CD8-positive, alpha-beta memory T cell (primary cell): ENCODE measurements at regions not wholly inside any gene's neighbourhood (a gene's known extent, or its start where the extent isn't known, plus 50 kb on each side); places are given as distances from the start of the nearest gene placed in this dataset.
"Not testable (repeated sequence)": the region's sequence is repeated elsewhere in the genome, so short reads cannot be mapped to it uniquely, and the experiment has no call there.

Experiments
- CTCF ChIA-PET: fragments of 350-600 bp; sonication (Branson Sonifier 250); formaldehyde crosslinking; loops from one replicate; lab custom pipeline; 2021; ENCODE audit warnings: antibody characterized with exemption; lab: Charles Lee
- POLR2A ChIA-PET: fragments of 350-600 bp; sonication (Branson Sonifier 250); formaldehyde crosslinking; loops from one replicate; lab custom pipeline; 2021; ENCODE audit warnings: antibody characterized with exemption; lab: Charles Lee
- DNase-seq, 5 donors: peaks; one replicate each; pipeline versions ENCODE4 v3.0.0 to v3.0.0-alpha.2; 2020 to 2022; ENCODE audit warnings: mixed read lengths in 1 of 5
- H3K27ac ChIP-seq: one replicate; pipeline ENCODE4 v1.7.0; 2013; ENCODE audit warnings: low read depth, mild to moderate bottlenecking, low read length, moderate library complexity
- H3K27me3 ChIP-seq: 2 replicates; pipeline ENCODE4 v1.7.0; 2013; ENCODE audit warnings: low read length, mild to moderate bottlenecking; ENCODE audit not compliant: insufficient read depth, poor library complexity, severe bottlenecking
- H3K36me3 ChIP-seq: 2 replicates; pipeline ENCODE4 v1.7.0; 2013; ENCODE audit warnings: mild to moderate bottlenecking, low read length, moderate library complexity; ENCODE audit not compliant: insufficient read depth
- H3K4me1 ChIP-seq: 2 replicates; pipeline ENCODE4 v1.7.0; 2013; ENCODE audit warnings: mild to moderate bottlenecking, low read length, moderate library complexity; ENCODE audit not compliant: insufficient read depth
- H3K4me3 ChIP-seq: 2 replicates; pipeline ENCODE4 v1.7.0; 2013; ENCODE audit warnings: mild to moderate bottlenecking, low read length
- H3K9me3 ChIP-seq: 2 replicates; pipeline ENCODE4 v1.7.0; 2013; ENCODE audit warnings: mild to moderate bottlenecking, low read length
- H3K27ac Mint-ChIP-seq, 8 donors: one replicate each; pipeline ENCODE4 v1.8.0; 2020 to 2021; ENCODE audit warnings: mixed read lengths in 8 of 8, mild to moderate bottlenecking in 6 of 8, inconsistent platforms in 3 of 8, moderate library complexity in 3 of 8
- H3K27me3 Mint-ChIP-seq, 2 donors: one replicate each; pipeline ENCODE4 v1.8.0; 2020 to 2021; ENCODE audit warnings: mixed read lengths in 2 of 2, mild to moderate bottlenecking in 1 of 2, moderate library complexity in 1 of 2
- H3K36me3 Mint-ChIP-seq, 3 donors: one replicate each; pipeline ENCODE4 v1.8.0; 2020 to 2021; ENCODE audit warnings: mixed read lengths in 3 of 3, inconsistent platforms in 1 of 3, mild to moderate bottlenecking in 1 of 3
- H3K4me1 Mint-ChIP-seq, 3 donors: one replicate each; pipeline ENCODE4 v1.8.0; 2020 to 2021; ENCODE audit warnings: mixed read lengths in 3 of 3, inconsistent platforms in 1 of 3, mild to moderate bottlenecking in 1 of 3
- H3K4me3 Mint-ChIP-seq, 7 donors: one replicate each; pipeline ENCODE4 v1.8.0; 2020 to 2021; ENCODE audit warnings: mixed read lengths in 7 of 7, mild to moderate bottlenecking in 6 of 7, moderate library complexity in 4 of 7, inconsistent platforms in 2 of 7
- H3K9me3 Mint-ChIP-seq, 5 donors: one replicate each; pipeline ENCODE4 v1.8.0; 2020 to 2022; ENCODE audit warnings: mixed read lengths in 5 of 5, mild to moderate bottlenecking in 3 of 5, moderate library complexity in 2 of 5, inconsistent platforms in 1 of 5

- no peaks in the 10 kb centered on the region for H3K9me3 Mint-ChIP-seq
- H3K27me3 ChIP-seq: no peaks in the 10 kb centered on the region
- peak overlapping the region in 6 of 8 donors; percentile 36 to 68 (median 50) for H3K27ac Mint-ChIP-seq
- ChIA-PET CTCF (no interaction called here), POLR2A (no interaction called here)
- no peak overlapping the region for H3K4me3 Mint-ChIP-seq
- H3K9me3 ChIP-seq: no peaks in the 10 kb centered on the region
- H3K36me3 ChIP-seq: no peaks in the 10 kb centered on the region
- H3K4me1 Mint-ChIP-seq: peaks cover 12 to 21% (median 18%) of the 10 kb centered on the region in 3 donors
- peaks cover 0 to 53% (median 9%) of the 10 kb centered on the region in 3 donors for H3K36me3 Mint-ChIP-seq
- no peak overlapping the region for H3K4me3 ChIP-seq
- DNase-seq: no peak
- peaks cover 28% of the 10 kb centered on the region for H3K4me1 ChIP-seq
- no peak overlapping the region for H3K27ac ChIP-seq
- no peaks in the 10 kb centered on the region for H3K27me3 Mint-ChIP-seq
Observed at GRCh38 chr16:29156511-29156910, 171.7 kb downstream of the LAT start.

DNA sequence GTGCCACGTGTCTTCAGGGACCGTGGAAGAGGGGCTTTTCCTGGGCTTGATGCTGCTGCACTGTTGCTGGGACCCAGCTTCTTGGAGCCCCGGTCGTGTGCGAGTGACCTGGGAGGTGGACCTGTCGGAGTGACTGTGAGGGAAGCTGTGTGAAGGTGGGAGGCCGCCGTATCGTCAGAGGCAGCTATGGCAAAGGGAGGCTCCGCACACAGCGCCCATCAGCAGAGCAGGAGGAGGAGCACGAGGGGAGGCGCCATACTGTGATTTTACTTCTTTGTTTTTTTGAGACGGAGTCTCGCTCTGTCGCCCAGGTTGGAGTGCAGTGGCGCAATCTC is 171.0 kb downstream of the LAT start:
- CTCF ChIA-PET, DNase-seq, H3K27me3 ChIP-seq, H3K27ac ChIP-seq, H3K36me3 ChIP-seq, POLR2A ChIA-PET, H3K9me3 ChIP-seq, H3K9me3 Mint-ChIP-seq, H3K4me3 ChIP-seq, H3K27me3 Mint-ChIP-seq: not testable (repeated sequence)
- Mint-ChIP-seq H3K4me3 (peak overlapping the region in 1 of 7 donors; percentile 52), H3K4me1 (peaks cover 12 to 21% (median 18%) of the 10 kb centered on the region in 3 donors), H3K36me3 (peaks cover 0 to 51% (median 9%) of the 10 kb centered on the region in 3 donors), H3K27ac (peak overlapping the region in 5 of 8 donors; percentile 7 to 70 (median 37))
- H3K4me1 ChIP-seq: peaks cover 28% of the 10 kb centered on the region

DNA sequence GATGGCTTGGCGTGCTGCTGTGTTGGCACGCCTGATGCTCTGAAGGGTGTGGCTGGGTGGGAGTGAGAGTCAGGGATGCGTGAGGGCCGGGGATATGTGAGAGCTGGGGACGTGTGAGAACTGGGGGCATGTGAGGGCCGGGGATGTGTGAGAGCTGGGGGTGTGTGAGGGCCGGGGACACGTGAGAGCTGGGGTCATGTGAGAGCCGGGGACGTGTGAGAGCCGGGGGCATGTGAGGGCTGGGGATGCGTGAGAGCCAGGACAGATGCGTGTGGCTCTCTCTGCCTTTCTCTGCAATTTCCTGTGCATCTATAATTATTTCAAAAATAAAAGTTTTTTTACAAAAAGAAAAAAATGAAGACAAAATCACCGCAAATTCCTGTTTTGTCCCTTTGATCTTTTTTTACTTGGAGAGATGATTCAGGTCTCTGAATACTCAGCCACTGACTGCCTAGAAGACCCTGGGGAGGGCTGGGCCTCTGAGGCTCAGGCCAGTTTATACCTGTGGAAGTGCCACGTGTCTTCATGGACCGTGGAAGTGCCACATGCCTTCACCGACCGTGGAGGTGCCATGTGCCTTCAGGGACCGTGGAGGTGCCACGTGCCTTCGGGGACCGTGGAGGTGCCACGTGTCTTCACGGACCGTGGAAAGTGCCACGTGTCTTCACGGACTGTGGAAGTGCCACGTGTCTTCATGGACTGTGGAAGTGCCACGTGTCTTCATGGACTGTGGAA is 170.4 kb downstream of the LAT start:
- H3K27me3 ChIP-seq, H3K27ac ChIP-seq, H3K4me3 ChIP-seq, CTCF ChIA-PET, H3K36me3 ChIP-seq, H3K9me3 Mint-ChIP-seq, H3K27me3 Mint-ChIP-seq, H3K9me3 ChIP-seq, POLR2A ChIA-PET: not testable (repeated sequence)
- Mint-ChIP-seq H3K4me1 (peaks cover 16 to 25% (median 21%) of the 10 kb centered on the region in 3 donors), H3K4me3 (peak overlapping the region in 3 of 7 donors; percentile 15 to 52 (median 23)), H3K36me3 (peaks cover 0 to 49% (median 7%) of the 10 kb centered on the region in 3 donors), H3K27ac (peak overlapping the region in 7 of 8 donors; percentile 27 to 94 (median 64))
- peaks cover 28% of the 10 kb centered on the region for H3K4me1 ChIP-seq
- peak in 2 of 5 donors; percentile 27 to 72 for DNase-seq

DNA sequence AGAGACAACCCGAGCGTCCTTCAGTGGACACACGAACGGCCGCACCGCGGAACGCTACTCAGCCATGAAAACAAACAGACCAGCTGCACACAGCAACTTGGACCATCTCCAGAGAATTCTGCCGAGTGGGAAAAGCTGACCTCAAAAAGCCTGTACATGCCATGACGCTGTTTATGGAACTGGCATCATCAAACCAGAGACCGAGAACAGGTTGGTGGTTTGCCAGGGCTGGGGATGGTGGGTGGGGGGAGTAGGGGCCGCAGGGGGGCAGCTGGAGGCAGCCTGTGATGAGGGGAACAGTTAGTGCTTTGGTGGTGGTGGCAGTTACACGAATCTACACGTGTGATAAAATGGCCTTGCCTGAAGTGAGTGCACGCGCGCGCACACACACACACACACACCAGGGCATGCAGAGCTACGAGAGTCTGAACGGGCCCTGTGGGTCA is 169.8 kb downstream of the LAT start:
- no peaks in the 10 kb centered on the region for H3K27me3 ChIP-seq
- H3K4me3 Mint-ChIP-seq: no peak overlapping the region

GRCh38 chr16:29154088-29154487 is 169.2 kb downstream of the LAT start:
- H3K27me3 Mint-ChIP-seq: no peaks in the 10 kb centered on the region
- peak overlapping the region in 4 of 8 donors; percentile 36 to 71 (median 59) for H3K27ac Mint-ChIP-seq
- no peaks in the 10 kb centered on the region for H3K36me3 ChIP-seq
- CTCF ChIA-PET: no interaction called here
- no peaks in the 10 kb centered on the region for H3K9me3 ChIP-seq
- no peaks in the 10 kb centered on the region for H3K27me3 ChIP-seq
- POLR2A ChIA-PET: no interaction called here
- H3K4me3 ChIP-seq: no peak overlapping the region
- peaks cover 0 to 39% (median 6%) of the 10 kb centered on the region in 3 donors for H3K36me3 Mint-ChIP-seq
- no peak for DNase-seq
- no peak overlapping the region for H3K27ac ChIP-seq
- peaks cover 39% of the 10 kb centered on the region for H3K4me1 ChIP-seq
- peaks cover 28 to 37% (median 32%) of the 10 kb centered on the region in 3 donors for H3K4me1 Mint-ChIP-seq
- no peaks in the 10 kb centered on the region for H3K9me3 Mint-ChIP-seq
- no peak overlapping the region for H3K4me3 Mint-ChIP-seq

More for the DNA sequence above, 169.8 kb downstream of the LAT start:
- CTCF ChIA-PET: no interaction called here
- H3K4me1 ChIP-seq: peaks cover 33% of the 10 kb centered on the region
- no peak overlapping the region for H3K27ac ChIP-seq
- H3K9me3 ChIP-seq: no peaks in the 10 kb centered on the region
- H3K4me1 Mint-ChIP-seq: peaks cover 22 to 31% (median 27%) of the 10 kb centered on the region in 3 donors
- peaks cover 0 to 43% (median 4%) of the 10 kb centered on the region in 3 donors for H3K36me3 Mint-ChIP-seq
- POLR2A ChIA-PET: no interaction called here
- H3K36me3 ChIP-seq: no peaks in the 10 kb centered on the region
- no peaks in the 10 kb centered on the region for H3K27me3 Mint-ChIP-seq
- peak overlapping the region in 6 of 8 donors; percentile 24 to 94 (median 61) for H3K27ac Mint-ChIP-seq
- no peak overlapping the region for H3K4me3 ChIP-seq
- no peak for DNase-seq
- no peaks in the 10 kb centered on the region for H3K9me3 Mint-ChIP-seq

DNA sequence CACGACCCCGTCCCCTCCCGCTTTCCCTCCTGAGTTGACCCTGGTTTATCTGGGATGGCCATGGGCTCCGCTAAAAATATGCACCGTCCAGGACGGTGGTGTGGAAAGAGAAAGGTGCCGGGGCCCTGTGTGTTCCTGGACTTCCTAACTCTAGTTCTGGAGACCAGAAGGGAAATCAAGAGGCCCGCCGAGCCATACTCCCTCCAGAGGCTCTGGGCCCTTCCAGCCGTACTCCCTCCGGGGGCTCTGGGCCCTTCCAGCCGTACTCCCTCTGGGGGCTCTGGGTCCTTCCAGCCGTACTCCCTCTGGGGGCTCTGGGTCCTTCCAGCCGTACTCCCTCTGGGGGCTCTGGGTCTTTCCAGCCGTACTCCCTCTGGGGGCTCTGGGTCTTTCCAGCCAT is 168.5 kb downstream of the LAT start:
- H3K9me3 Mint-ChIP-seq, H3K27me3 Mint-ChIP-seq, DNase-seq, CTCF ChIA-PET, H3K27me3 ChIP-seq, H3K4me3 ChIP-seq, H3K4me3 Mint-ChIP-seq, H3K27ac Mint-ChIP-seq, H3K27ac ChIP-seq, H3K36me3 ChIP-seq, POLR2A ChIA-PET, H3K9me3 ChIP-seq: not testable (repeated sequence)
- peaks cover 46% of the 10 kb centered on the region for H3K4me1 ChIP-seq
- Mint-ChIP-seq H3K4me1 (peaks cover 36 to 45% (median 40%) of the 10 kb centered on the region in 3 donors), H3K36me3 (peaks cover 0 to 35% (median 6%) of the 10 kb centered on the region in 3 donors)

DNA sequence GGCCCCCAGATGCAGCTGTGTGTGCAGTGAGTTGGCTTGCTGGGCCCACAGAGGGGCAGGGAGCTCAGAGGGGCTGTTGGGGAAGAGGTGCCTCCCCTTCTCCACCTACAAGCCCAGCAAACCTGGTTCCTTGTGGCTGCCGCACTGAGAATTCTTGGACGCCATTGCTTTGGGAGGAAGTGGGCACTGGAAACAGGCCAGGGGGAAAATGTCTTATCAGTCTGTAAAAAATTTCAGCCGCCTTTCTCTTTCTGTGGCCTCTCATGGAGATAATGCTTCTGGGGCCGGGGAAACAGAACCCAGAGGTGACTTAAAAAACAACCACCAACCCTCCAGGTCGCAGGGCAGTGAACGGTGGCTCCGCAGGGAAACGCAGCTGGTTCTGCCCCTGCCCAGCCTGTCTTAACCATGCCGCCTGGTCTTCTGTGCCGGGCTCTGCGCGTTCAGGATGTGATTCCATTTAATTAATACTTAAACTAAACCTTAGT is 167.7 kb downstream of the LAT start:
- H3K9me3 Mint-ChIP-seq, CTCF ChIA-PET, H3K9me3 ChIP-seq, POLR2A ChIA-PET, H3K27ac ChIP-seq, H3K36me3 ChIP-seq, H3K27me3 Mint-ChIP-seq, H3K4me3 ChIP-seq, H3K4me3 Mint-ChIP-seq, H3K27me3 ChIP-seq: not testable (repeated sequence)
- H3K4me1 ChIP-seq: peaks cover 53% of the 10 kb centered on the region
- H3K27ac Mint-ChIP-seq: peak overlapping the region in 4 of 8 donors; percentile 75 to 86 (median 83)
- peak in 1 of 5 donors; percentile 32 for DNase-seq
- H3K36me3 Mint-ChIP-seq: peaks cover 0 to 28% (median 6%) of the 10 kb centered on the region in 3 donors
- H3K4me1 Mint-ChIP-seq: peaks cover 41 to 52% (median 45%) of the 10 kb centered on the region in 3 donors

DNA sequence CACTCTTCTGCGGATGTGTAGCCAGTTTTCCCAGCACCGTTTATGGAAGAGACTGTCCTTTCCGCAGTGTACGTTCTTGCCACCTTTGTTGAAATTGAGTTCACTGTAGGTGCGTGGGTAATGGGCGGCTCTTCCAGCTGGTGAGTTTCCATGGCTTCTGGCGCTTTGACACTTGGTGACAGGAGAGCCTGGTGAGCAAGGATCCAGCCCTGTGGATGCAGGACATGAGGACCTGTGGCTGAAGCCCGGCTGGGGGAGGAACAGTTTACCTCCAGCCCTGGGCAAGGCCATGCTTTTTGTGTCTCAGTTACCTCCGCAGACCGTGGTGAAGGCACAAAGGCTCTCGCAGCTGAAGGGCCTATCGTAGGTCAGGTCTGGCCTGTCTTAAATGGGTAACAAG is 166.5 kb downstream of the LAT start:
- no peak for DNase-seq

More for the DNA sequence above, 166.5 kb downstream of the LAT start:
- H3K27ac Mint-ChIP-seq: peak overlapping the region in 5 of 8 donors; percentile 29 to 99 (median 66)
- no peaks in the 10 kb centered on the region for H3K9me3 ChIP-seq
- POLR2A ChIA-PET: no interaction called here
- H3K27me3 ChIP-seq: no peaks in the 10 kb centered on the region
- peaks cover 44 to 52% (median 45%) of the 10 kb centered on the region in 3 donors for H3K4me1 Mint-ChIP-seq
- CTCF ChIA-PET: no interaction called here
- no peak overlapping the region for H3K27ac ChIP-seq
- H3K27me3 Mint-ChIP-seq: no peaks in the 10 kb centered on the region
- no peaks in the 10 kb centered on the region for H3K36me3 ChIP-seq
- no peak overlapping the region for H3K4me3 ChIP-seq
- peak overlapping the region in 1 of 7 donors; percentile 37 for H3K4me3 Mint-ChIP-seq
- H3K4me1 ChIP-seq: peaks cover 42% of the 10 kb centered on the region
- peaks cover 0 to 17% (median 6%) of the 10 kb centered on the region in 3 donors for H3K36me3 Mint-ChIP-seq
- H3K9me3 Mint-ChIP-seq: no peaks in the 10 kb centered on the region
